NB4 (cell line): ENCODE measurements at regions not wholly inside any gene's neighbourhood (a gene's known extent, or its start where the extent isn't known, plus 50 kb on each side); places are given as distances from the start of the nearest gene placed in this dataset.
"Not testable (repeated sequence)": the region's sequence is repeated elsewhere in the genome, so short reads cannot be mapped to it uniquely, and the experiment has no call there.

Experiments
- DNase-seq: peaks from one replicate; pipeline ENCODE4 v3.0.0; 2010; ENCODE audit warnings: low read depth
- H3K4me3 ChIP-seq: one replicate; pipeline ENCODE4 v1.5.1; 2011; ENCODE audit warnings: mild to moderate bottlenecking, low read depth, low read length, moderate library complexity
- CTCF ChIP-seq: IDR thresholded peaks from one replicate; pipeline ENCODE4 v1.5.1; 2012; ENCODE audit warnings: low read depth, low read length
- MYC ChIP-seq: IDR thresholded peaks from 2 replicates; pipeline ENCODE4 v1.6.1; 2011; ENCODE audit warnings: low read depth, low read length
- POLR2A ChIP-seq: IDR thresholded peaks from 2 replicates; pipeline ENCODE4 v1.6.1; 2011; ENCODE audit warnings: mild to moderate bottlenecking; ENCODE audit not compliant: insufficient read length; ENCODE audit errors: extremely low read depth
- TF ChIP-seq, protein P1 (sequence below): IDR thresholded peaks from 2 replicates; pipeline ENCODE4 v1.6.1; 2011; ENCODE audit warnings: low read depth, low read length

DNA sequence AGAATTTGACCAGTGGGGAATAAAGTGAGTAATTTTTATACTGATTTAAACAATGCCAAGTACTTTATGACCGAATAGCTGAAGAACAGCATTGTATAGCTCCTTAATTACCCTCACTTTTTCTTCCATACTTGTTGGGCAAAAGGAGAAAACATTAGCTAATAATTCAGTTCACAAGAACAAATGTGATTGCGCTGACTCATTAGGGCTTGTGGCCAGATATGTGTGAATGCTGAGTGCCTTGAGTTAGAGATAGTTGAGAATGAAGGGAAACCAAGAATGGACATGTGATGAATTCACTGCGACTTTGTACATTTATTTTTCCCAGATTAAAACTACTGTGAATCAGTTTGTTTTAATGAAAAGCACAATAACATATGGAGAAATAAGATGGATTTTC is 669.4 kb downstream of the TFAP2A start:
- no peak for DNase-seq
- no peak overlapping the region for H3K4me3 ChIP-seq
- TF ChIP-seq, protein P1, sequence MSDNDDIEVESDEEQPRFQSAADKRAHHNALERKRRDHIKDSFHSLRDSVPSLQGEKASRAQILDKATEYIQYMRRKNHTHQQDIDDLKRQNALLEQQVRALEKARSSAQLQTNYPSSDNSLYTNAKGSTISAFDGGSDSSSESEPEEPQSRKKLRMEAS, result no peak
- TF ChIP-seq POLR2A (no peak), CTCF (no peak), MYC (no peak)

DNA sequence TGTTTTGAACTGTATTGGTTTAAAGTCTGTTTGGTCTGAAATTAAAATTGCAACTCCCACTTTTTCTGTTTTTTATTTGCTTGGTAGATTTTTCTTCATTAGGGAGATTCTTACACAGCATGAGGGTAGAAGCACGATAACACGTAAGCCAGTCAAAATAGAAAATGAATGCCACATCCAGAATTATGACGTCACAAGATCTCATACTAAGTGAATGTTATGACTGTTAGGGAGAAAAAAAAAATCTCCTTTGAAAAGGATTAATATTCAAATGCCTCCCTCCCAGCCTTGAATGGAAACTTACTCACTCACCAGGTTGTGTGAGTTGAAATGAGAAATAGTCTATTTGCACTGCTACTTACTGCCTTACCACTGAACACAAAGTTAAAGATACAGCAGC is 670.8 kb downstream of the TFAP2A start:
- TF ChIP-seq, protein P1, result no peak
- TF ChIP-seq CTCF (no peak), POLR2A (no peak), MYC (no peak)
- H3K4me3 ChIP-seq, result no peak overlapping the region
- no peak for DNase-seq

GRCh38 chr6:9732056-9732455 is 682.8 kb downstream of the TFAP2A start:
- H3K4me3 ChIP-seq, result no peak overlapping the region
- no peak for DNase-seq

DNA sequence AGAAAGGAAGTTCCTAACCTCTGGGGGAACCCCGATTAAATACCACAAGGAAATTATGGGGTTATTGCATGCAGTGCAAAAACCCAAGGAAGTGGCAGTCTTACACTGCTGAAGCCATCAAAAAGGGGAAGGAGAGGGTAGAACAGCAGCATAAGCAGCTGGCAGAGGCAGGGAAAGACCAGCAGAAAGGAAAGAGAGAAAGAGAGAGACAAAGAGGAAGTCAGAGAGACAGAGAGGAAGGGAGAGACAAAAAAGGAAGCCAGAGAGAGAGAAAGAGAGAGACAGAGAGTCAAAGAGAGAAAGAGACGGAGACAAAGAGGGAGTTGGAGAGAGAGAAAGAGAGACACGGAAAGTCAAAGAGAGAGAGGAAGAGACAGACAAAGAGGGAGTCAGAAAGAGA is 689.1 kb downstream of the TFAP2A start:
- not testable (repeated sequence) for H3K4me3 ChIP-seq
- DNase-seq, result peak; percentile 27

More at GRCh38 chr6:9732056-9732455, 682.8 kb downstream of the TFAP2A start:
- no peak for TF ChIP-seq CTCF
- TF ChIP-seq MYC, result no peak
- TF ChIP-seq, protein P1, result no peak
- no peak for TF ChIP-seq POLR2A

DNA sequence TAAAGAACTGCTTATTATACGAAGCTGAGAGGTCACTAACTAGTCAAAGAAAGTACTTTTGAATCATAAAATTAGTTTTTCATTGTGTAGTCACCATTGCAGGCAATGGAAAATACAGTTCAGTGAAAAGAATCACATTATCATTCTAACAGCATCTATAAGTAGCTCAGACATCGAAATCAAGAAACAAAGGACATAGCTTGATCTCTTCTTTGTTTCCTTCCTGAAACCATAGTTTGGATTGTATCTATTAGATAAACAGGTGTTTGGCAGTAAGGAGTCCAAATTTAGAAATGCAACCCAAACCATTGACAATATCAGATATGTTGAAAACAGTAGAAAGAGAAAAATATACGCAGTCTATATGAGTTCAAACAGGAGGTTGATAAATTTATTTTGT is 697.3 kb downstream of the TFAP2A start:
- DNase-seq, result no peak
- no peak for TF ChIP-seq POLR2A
- TF ChIP-seq MYC, result no peak
- TF ChIP-seq, protein P1, result no peak
- no peak for TF ChIP-seq CTCF
- H3K4me3 ChIP-seq, result no peak overlapping the region

DNA sequence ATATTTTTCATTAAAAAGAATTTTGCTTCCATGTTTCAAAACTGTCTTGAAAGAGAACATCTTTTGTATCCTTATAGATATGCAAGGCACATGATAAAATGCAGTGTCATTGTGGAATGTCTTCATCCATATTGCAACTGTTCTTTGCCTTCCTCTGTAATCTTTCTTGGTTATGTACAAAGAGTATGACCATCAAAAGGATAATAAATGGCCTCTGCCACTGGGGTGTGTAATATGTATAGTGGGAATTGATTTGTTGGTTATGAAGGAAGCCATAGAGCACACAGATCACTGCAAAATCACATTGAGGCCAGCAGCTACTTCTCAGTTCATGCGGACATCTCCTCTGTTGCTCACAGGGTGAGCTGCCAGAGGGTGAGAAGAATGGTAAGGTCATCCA is 703.5 kb downstream of the TFAP2A start:
- TF ChIP-seq, protein P1, result no peak
- TF ChIP-seq MYC, result no peak
- no peak for TF ChIP-seq CTCF
- DNase-seq, result peak; percentile 12
- no peak overlapping the region for H3K4me3 ChIP-seq
